GM19455 (cell line): ENCODE measurements at regions not wholly inside any gene's neighbourhood (a gene's known extent, or its start where the extent isn't known, plus 50 kb on each side); places are given as distances from the start of the nearest gene placed in this dataset.
"Not testable (repeated sequence)": the region's sequence is repeated elsewhere in the genome, so short reads cannot be mapped to it uniquely, and the experiment has no call there.

Experiments
- ATAC-seq: cut with Tn5 transposase; IDR thresholded peaks from one replicate; pipeline ENCODE4 v1.9.1; 2021; ENCODE audit not compliant: unreplicated experiment

DNA sequence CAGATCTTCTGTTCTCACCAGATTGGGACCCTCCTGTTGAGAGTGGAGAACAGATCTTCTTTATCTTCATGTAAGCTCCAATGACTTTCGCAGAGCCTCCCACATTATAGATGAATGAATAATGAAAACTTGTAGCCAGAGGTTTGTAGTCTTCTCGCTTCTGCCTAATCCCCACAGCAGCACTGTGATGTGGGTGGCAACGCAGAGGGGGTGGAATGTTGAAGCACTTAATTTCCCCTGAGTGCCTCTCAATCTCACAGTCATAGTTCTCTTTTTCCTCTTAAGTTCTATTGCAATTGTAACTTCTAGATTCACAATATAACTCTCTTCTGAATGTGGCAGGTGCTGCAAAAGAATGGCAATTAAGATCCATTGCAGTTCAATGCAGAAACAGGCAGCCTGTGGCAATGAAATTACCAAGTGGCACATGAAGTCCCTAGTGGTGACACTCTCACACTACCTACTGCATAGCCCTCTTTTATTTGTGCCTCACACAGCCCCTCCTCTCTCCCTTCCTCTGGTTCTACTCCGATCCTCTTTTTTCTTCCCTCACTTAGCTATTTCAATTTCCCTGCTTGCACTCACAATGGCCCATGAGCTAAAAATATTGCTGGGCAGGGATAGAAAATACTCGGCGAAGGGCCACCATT is 281.9 kb downstream of the UBE3D start:
- no peak for ATAC-seq

DNA sequence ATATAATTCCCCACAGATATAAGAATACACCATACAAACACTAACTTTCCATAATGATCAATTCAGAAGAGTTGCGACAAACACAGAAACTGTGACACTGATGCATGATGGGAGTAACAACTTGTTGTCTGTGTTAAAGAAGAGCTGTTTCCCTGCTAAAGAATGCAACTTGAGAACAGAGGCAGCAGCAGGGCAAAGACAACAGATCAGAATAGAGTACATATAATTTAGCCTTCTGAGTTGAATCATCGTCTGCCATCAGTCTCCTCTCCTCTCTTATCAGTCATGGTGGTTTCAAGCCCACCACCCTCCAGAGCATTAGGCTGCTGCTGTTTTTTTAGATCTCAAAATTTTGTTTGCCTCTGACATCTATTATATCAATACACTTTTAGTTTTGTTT is 280.4 kb downstream of the UBE3D start:
- ATAC-seq = no peak

DNA sequence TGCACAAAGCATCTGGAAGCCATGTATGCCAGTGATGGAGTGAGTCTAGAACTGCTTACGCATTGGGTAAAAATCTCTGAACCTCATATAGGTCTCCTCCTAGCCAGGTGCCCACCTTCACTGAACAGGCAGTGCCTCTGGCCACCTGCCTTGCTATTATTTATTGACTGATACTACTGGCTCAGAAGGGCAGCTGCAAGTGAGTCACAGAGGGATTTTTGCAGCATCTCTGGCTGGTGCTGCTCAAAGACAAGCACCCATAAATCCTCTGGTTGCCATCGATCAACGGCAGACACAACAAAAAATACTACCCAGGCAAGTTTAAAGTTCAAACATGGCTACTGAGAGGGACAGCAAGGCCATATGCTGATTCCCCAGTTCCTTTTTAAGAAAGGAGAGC is 279.4 kb downstream of the UBE3D start:
- no peak for ATAC-seq

DNA sequence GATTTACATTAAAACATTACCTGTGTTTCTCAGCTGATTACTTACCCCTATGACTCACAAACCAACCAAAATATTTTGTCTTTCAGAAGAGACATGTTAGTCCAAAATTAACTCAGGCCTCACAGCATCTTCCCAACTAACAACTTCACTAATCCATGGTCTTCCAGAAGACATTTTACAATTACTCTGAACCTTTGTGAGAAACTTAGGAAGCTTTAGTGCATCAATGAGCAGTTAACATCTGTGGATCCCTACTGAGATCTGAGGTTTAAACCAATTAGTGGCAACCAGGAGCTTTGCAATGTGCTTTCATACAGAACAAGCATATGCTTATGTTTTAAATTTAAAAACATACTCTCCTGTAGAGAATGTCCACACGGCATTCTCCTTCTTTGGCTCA is 269.7 kb downstream of the UBE3D start:
- ATAC-seq = no peak

DNA sequence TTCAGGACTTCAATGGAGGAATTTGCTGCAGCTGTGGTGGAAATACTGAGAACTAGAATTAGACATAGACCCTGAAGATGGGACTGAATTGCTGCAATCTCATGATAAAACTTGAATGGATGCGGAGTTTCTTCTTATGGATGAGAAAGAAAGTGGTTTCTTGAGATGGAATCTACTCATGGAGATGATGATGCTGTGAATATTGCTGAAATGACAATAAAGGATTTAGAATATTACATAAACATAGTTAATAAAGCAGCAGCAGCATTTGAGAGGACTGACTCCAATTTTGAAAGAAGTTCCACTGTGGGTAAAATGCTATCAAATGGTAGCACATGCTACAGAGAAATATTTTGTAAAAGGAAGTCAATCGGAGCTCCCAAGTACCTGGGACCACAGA is 264.6 kb downstream of the UBE3D start:
- no peak for ATAC-seq

DNA sequence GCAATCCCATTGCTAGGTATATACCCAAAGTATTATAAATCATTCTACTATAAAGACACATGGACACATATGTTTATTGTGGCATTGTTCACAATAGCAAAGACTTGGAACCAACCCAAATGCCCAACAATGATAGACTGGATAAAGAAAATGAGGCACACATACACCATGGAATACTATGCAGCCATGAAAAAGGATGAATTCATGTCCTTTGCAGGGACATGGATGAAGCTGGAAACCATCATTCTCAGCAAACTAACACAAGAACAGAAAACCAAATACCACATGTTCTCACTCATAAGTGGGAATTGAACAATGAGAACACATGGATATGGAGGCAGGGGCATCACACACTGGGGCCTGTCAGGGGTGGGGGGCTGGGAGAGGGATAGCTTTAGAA is 249.4 kb downstream of the UBE3D start:
- ATAC-seq = not testable (repeated sequence)

DNA sequence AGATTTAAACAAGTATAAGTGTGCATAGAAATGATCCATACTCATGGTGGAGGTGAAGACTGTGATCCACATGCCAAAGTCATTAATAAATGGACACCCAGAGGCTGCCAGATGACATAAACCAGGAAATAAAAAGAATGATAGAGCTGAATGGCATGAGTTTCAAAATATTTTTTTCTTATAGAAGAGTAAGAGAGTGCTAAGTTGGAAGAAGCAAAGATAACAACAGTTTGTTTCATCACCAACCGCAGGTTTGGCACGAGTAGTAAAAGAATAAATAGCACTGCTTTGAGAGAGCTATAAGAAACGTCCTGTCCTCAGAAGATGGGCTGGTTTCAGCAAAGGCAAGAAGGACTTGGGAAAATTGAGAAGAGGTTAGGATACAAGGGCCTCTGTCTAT is 246.9 kb downstream of the UBE3D start:
- no peak for ATAC-seq

DNA sequence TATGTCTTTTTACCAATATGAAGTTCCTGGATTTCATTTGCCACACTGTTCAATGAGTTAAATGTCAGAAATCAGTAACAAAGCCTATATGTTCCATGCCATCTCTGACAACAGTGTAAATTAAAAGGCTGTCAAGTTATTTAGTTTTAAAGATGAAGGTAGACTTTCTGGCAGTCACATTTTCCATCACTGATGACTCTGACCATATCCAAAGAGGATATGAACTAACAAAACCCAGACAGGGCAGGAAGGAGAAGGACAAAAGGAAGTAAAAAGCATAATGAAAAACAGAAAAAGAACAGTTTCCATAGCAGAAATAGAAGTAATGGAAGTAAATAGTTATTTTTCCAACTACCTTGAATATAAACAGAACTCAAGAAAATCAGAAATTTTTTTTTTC is 242.3 kb downstream of the UBE3D start:
- ATAC-seq = no peak

DNA sequence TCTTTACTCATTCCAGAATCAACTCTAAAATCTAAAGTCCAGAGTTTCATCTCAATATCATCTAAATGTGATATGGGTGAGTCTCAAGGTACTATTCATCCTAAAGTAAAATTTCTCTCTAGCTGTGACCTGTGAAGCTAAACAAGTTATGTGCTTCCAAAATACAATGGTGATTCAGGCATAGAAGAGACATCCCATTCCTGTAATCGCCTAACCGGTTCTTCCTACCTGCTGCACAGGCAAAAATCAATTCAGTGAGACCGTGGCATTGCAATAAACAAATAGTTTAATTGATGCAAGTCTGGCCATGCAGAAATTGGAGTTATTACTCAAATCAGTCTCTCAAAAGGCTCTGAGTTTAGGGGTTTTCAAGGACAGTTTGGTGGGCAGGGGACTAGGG is 232.8 kb downstream of the UBE3D start:
- ATAC-seq = no peak

DNA sequence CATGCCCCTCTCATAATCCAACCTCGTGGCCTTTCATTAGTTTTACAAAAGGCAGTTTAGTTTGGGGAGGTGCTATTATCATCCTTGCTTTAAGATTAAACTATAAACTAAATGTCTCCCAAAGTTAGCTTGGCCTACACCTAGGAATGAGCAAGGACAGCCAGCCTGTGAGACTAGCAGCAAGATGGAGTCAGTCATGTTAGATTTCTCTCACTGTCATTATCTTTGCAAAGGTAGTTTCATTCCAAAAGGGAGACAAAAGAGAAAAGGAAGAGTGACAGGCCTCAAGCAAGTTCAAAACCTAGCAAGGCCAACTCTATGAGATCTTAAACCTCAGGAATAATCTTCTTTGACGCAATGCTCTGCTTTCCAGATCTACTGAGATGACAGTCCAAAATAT is 232.2 kb downstream of the UBE3D start:
- ATAC-seq = no peak

DNA sequence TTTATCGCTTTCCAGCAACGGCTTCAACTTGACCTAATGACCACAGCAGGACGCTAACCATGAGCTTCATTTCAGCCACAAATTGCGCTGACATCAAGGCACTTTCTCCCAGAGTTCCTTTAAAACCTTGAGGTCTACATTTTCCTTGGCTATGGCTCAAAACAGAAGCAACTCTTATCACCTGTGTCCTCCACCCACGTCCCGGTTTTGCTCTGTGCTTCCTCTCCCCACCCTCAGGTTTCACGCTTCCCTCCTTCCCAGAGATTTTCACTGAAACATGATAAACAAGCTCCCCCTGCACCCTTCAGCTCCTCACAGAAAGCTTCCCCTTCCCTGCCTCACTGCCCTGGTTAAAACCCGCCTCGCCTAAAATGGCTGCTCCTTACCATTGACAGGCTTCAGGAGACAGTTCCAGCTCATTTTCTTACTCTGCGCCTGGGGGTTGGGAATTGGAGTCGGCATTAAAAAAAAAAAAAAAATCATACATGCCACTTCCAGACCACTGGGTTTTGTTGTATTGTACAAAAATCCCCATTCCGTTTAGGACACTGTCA is 229.5 kb downstream of the UBE3D start:
- ATAC-seq = no peak

DNA sequence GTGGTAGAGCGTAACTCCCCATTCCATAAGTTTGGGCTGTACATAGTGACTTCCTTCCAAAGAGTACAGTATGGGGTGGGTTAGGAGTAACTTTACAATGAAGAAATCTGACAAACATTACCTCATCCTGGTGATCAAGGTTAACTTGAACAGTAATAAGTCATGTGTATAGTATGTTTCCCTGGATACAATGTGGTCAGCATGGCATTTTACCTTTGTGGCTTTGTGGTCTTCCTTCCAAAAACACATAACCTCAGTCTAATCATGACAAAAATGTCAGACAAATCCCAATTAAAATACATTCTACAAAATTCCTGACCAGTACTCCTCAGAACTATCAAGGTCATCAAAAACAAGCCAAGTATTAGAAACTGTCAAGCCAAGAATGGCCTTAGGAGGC is 225.1 kb downstream of the UBE3D start:
- no peak for ATAC-seq

DNA sequence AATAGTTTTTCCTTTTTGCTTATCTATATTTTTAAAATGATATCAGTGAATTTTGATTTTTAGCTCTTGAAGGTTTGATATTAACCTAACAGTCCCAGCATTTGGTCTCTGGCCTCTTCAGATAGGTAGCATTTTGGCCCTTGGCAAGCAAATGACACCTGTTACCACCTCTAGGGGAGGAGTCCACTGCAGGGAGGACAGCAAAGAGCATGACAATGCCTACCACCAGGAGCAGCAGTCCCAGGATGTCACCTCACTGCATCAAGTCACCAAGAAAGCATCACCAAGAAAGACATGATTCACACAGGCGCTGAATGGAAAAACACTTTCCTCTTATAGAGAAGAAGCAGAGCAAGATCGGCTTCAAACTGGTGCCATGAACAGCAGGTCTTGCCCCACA is 224.3 kb downstream of the UBE3D start:
- no peak for ATAC-seq
